Activated naive CD8-positive, alpha-beta T cell treated with anti-CD3 and anti-CD28 coated beads for 36 hours (primary cell): ENCODE measurements at regions not wholly inside any gene's neighbourhood (a gene's known extent, or its start where the extent isn't known, plus 50 kb on each side); places are given as distances from the start of the nearest gene placed in this dataset.
A peak's percentile ranks its signal among the peaks of the same experiment; 100 is the strongest.

ENCODE experiments used
- DNase-seq: peaks from one replicate; pipeline ENCODE4 v3.0.0; 2021
- H3K27ac Mint-ChIP-seq: one replicate; pipeline ENCODE4 v1.8.0; 2022; ENCODE audit warnings: mild to moderate bottlenecking, moderate library complexity, mixed read lengths
- H3K27me3 Mint-ChIP-seq: one replicate; pipeline ENCODE4 v1.8.0; 2022; ENCODE audit warnings: mild to moderate bottlenecking, mixed read lengths
- H3K36me3 Mint-ChIP-seq: one replicate; pipeline ENCODE4 v1.8.0; 2021; ENCODE audit warnings: mild to moderate bottlenecking, mixed read lengths
- H3K4me1 Mint-ChIP-seq: one replicate; pipeline ENCODE4 v1.8.0; 2021; ENCODE audit warnings: mixed read lengths
- H3K4me3 Mint-ChIP-seq: one replicate; pipeline ENCODE4 v1.8.0; 2022; ENCODE audit warnings: mild to moderate bottlenecking, moderate library complexity, mixed read lengths
- H3K9me3 Mint-ChIP-seq: one replicate; pipeline ENCODE4 v1.8.0; 2022; ENCODE audit warnings: mixed read lengths

DNA sequence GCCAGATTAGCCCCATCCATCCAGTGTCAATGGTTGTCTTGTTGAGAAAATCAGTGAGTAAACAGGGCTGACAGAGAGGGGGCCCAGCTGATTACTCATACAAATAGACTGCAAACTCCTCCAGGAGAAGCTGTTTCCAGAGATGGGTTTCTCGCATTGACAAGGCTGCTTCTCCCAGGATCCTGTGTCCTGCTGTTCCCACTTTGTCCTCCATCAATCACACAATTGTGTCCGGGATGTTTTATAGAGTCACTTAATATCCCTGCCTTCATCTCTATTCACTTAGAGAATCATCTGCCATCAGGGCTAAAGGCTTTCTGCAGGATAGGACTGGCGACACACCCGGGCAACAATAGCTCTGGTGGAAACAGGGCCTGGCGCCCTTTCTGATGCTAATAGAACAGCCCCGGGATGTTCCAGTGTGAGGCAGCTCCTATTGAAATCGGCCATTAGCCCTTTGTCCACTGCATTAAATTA is 71.7 kb upstream of the TBCA start:
- peaks cover 13% of the 10 kb centered on the region for H3K4me1 Mint-ChIP-seq
- H3K27me3 Mint-ChIP-seq, result peaks cover 30% of the 10 kb centered on the region

GRCh38 chr5:77847129-77847460 is 71.0 kb upstream of the TBCA start:
- no peak for DNase-seq
- peaks cover 11% of the 10 kb centered on the region for H3K4me1 Mint-ChIP-seq
- no peak overlapping the region for H3K4me3 Mint-ChIP-seq
- peaks cover 37% of the 10 kb centered on the region for H3K27me3 Mint-ChIP-seq
- H3K36me3 Mint-ChIP-seq, result no peaks in the 10 kb centered on the region
- no peak overlapping the region for H3K27ac Mint-ChIP-seq
- H3K9me3 Mint-ChIP-seq, result peaks cover 3% of the 10 kb centered on the region

More for the DNA sequence above, 71.7 kb upstream of the TBCA start:
- no peak overlapping the region for H3K27ac Mint-ChIP-seq
- no peak for DNase-seq
- H3K36me3 Mint-ChIP-seq, result no peaks in the 10 kb centered on the region
- peaks cover 3% of the 10 kb centered on the region for H3K9me3 Mint-ChIP-seq
- no peak overlapping the region for H3K4me3 Mint-ChIP-seq

DNA sequence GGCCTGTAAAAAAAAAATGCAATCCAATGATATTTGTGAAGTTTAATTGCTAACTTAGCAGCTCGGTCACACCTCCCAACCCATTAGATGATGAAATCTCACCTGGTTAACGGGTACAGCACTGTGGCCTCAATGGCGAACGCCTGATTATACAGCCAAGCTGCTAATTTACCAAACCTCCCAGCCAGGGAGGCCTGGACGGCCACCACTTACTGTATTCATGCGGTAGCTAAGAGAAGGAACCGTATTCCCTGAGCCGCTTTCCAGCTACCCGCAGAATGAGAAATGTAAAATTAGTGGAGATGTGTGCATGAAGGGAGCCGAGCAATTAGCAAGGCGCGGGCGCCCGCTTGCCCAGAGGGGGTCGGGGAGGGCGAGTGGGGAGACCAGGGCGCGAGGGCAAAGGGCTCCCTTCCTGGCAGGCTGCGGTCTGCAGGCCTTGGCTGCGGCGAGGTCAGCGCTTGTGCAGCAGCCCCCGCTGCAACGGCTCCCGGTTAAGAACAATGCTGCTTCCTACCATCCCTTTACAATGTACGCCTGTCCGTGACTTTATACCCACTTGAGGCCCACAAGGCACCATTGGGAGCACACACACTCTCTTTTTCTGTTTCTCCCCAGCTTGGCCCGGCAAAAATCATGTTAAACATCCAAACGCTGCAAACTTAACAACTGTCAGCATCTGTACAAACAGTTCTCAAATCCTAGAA is 70.4 kb upstream of the TBCA start:
- peaks cover 40% of the 10 kb centered on the region for H3K27me3 Mint-ChIP-seq
- no peaks in the 10 kb centered on the region for H3K36me3 Mint-ChIP-seq
- no peak overlapping the region for H3K27ac Mint-ChIP-seq
- peaks cover 10% of the 10 kb centered on the region for H3K4me1 Mint-ChIP-seq
- H3K9me3 Mint-ChIP-seq, result peaks cover 3% of the 10 kb centered on the region
- no peak for DNase-seq
- no peak overlapping the region for H3K4me3 Mint-ChIP-seq

DNA sequence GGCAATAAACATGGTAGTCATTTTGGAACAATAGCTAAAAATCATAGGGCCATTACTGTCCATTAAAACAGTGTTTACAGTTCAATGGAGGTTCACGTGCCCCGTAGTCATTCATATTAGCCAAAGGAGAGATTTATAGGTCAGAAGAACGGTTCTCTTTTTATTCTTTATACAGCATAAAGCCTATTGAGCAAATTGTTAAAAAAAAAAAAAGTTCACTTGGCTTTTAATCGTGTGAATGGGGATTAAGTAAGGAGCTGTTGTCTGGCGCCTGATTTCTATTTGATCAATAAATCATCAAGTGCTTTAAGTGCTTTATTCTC is 69.1 kb upstream of the TBCA start:
- H3K27me3 Mint-ChIP-seq, result peaks cover 43% of the 10 kb centered on the region
- H3K27ac Mint-ChIP-seq, result no peak overlapping the region
- H3K4me1 Mint-ChIP-seq, result peaks cover 7% of the 10 kb centered on the region
- no peak for DNase-seq
- no peaks in the 10 kb centered on the region for H3K9me3 Mint-ChIP-seq
- peak overlapping the region; percentile 55 for H3K4me3 Mint-ChIP-seq
- H3K36me3 Mint-ChIP-seq, result no peaks in the 10 kb centered on the region

DNA sequence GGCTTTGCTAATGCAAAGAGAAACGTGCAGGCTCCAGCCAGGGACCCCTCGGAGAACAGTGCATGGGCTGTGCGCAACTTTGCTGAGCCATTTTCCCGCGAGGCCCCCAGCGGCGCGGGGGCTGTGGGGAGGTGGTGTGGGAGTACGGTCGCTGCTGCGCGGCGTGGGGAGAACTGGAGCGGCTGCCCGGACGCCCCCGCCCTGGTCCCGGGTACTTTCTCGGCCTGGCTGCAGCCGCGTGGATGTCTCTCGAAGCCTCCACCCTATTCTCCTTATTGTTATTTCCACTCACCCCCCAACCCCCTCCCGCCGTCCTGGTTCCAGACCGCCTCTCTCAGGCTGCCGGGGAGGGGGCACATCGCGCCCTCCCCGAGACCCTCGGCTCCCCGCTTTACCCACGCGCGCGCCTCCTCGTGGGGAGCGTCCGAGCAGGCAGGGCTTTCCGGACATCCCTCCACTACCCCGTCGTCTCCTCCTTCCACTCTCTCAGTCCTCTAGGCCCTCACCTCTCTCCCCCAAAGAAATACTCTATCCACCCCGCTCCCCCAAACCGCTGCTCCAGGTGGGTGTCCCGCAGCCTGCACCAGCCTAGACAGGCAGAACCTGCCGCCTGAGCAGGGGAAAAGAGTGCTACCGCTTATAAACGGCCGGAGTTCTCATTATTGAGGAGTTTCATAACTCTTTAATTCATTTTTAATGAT is 68.6 kb upstream of the TBCA start:
- Mint-ChIP-seq H3K27ac (no peak overlapping the region), H3K9me3 (no peaks in the 10 kb centered on the region), H3K4me1 (peaks cover 7% of the 10 kb centered on the region), H3K4me3 (peak overlapping the region; percentile 55), H3K27me3 (peaks cover 43% of the 10 kb centered on the region), H3K36me3 (no peaks in the 10 kb centered on the region)
- no peak for DNase-seq

DNA sequence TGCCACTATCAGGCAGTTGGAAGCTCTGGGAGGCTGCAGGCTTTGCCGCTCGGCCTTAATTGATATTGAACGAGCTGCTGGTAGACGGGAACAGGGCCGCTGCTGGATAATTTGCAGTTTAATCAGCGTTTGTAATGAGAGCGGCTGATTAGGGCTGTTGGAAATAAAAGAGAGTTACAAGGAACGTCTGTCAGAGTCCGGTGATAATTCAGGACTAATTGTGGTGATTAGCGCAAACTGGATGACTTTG is 68.2 kb upstream of the TBCA start:
- H3K9me3 Mint-ChIP-seq, result no peaks in the 10 kb centered on the region
- H3K4me1 Mint-ChIP-seq, result peaks cover 7% of the 10 kb centered on the region
- no peak overlapping the region for H3K27ac Mint-ChIP-seq
- DNase-seq, result no peak
- H3K36me3 Mint-ChIP-seq, result no peaks in the 10 kb centered on the region
- H3K4me3 Mint-ChIP-seq, result peak overlapping the region; percentile 55
- H3K27me3 Mint-ChIP-seq, result peaks cover 43% of the 10 kb centered on the region

- H3K27ac Mint-ChIP-seq, result no peak overlapping the region
- H3K4me3 Mint-ChIP-seq, result peak overlapping the region; percentile 55
- H3K4me1 Mint-ChIP-seq, result peaks cover 7% of the 10 kb centered on the region
- H3K9me3 Mint-ChIP-seq, result no peaks in the 10 kb centered on the region
- H3K36me3 Mint-ChIP-seq, result no peaks in the 10 kb centered on the region
- no peak for DNase-seq
- H3K27me3 Mint-ChIP-seq, result peaks cover 43% of the 10 kb centered on the region
Observed at GRCh38 chr5:77843570-77844372, 67.6 kb upstream of the TBCA start.

DNA sequence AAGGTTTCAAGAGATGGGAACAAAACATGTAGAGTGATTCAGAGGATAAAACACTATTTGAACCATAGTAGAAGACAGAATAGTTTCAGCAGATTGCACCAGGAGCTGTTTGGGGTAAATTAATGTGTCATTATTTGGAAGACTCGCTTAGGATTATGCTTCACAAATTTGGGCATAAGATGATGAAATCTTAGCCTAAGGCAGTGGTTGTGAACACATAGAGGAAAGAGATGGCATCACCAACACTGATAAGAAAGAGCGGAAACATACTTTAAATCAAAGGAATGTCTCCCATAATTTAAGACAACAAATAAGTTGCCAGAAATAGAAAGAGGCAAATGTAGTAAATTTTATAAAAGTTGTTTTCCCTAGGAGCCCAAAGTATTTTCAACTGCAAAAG is 66.1 kb upstream of the TBCA start:
- no peak overlapping the region for H3K27ac Mint-ChIP-seq
- H3K4me3 Mint-ChIP-seq, result no peak overlapping the region
- H3K4me1 Mint-ChIP-seq, result peaks cover 7% of the 10 kb centered on the region
- no peaks in the 10 kb centered on the region for H3K9me3 Mint-ChIP-seq
- DNase-seq, result no peak
- H3K36me3 Mint-ChIP-seq, result no peaks in the 10 kb centered on the region
- H3K27me3 Mint-ChIP-seq, result peaks cover 43% of the 10 kb centered on the region

- Mint-ChIP-seq H3K36me3 (no peaks in the 10 kb centered on the region), H3K4me1 (peaks cover 7% of the 10 kb centered on the region), H3K27ac (no peak overlapping the region), H3K9me3 (no peaks in the 10 kb centered on the region), H3K27me3 (peaks cover 43% of the 10 kb centered on the region), H3K4me3 (no peak overlapping the region)
- DNase-seq, result no peak
Observed at GRCh38 chr5:77841616-77842015, 65.5 kb upstream of the TBCA start.

DNA sequence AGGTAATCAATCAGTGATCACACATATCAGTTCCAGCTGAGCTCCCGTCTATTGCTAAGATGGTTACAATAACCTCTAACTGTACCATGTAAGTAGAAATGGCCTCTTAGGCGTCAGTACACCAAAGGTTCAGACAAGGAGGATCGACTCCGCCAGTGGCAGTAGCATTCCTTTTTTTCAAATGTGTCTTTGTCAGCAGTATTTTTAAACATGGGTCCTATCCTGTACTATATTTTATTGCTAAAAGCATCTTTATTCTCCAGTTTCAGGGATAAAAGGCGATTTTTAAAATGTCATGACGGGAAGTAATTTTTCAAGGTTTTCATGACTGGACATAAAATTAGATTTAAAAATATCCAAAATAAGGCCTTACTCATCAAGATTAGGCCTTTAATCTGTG is 64.8 kb upstream of the TBCA start:
- no peak for DNase-seq
- Mint-ChIP-seq H3K4me1 (peaks cover 7% of the 10 kb centered on the region), H3K36me3 (no peaks in the 10 kb centered on the region), H3K9me3 (no peaks in the 10 kb centered on the region), H3K4me3 (no peak overlapping the region), H3K27ac (no peak overlapping the region), H3K27me3 (peaks cover 43% of the 10 kb centered on the region)

GRCh38 chr5:77839691-77840090 is 63.6 kb upstream of the TBCA start:
- no peaks in the 10 kb centered on the region for H3K9me3 Mint-ChIP-seq
- H3K27ac Mint-ChIP-seq, result no peak overlapping the region
- H3K36me3 Mint-ChIP-seq, result no peaks in the 10 kb centered on the region
- peaks cover 32% of the 10 kb centered on the region for H3K27me3 Mint-ChIP-seq
- no peak for DNase-seq
- peaks cover 3% of the 10 kb centered on the region for H3K4me1 Mint-ChIP-seq
- no peak overlapping the region for H3K4me3 Mint-ChIP-seq

DNA sequence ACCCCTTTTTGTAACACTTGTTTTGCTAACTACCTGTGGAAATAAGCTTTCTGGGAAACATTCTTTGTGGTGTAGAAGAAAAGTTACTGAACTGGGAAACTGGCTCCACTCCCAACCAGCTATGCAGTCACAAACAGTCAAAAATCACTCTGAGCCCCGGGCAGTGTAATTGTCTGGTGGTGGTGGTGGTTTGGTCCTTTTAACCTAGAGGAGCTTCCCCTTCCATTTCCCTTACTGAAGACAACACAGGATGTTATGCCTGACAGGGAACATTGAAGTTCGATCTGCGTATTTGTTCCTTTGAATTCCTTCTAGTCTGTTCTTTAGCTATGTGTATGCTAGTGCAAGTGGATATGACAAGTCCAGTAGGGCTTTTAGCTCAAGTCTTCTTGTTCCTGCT is 56.8 kb upstream of the TBCA start:
- no peaks in the 10 kb centered on the region for H3K4me1 Mint-ChIP-seq
- H3K27ac Mint-ChIP-seq, result no peak overlapping the region
- no peaks in the 10 kb centered on the region for H3K9me3 Mint-ChIP-seq
- DNase-seq, result no peak
- H3K4me3 Mint-ChIP-seq, result no peak overlapping the region
- peaks cover 7% of the 10 kb centered on the region for H3K27me3 Mint-ChIP-seq
- H3K36me3 Mint-ChIP-seq, result no peaks in the 10 kb centered on the region

GRCh38 chr5:77832166-77832770 is 56.1 kb upstream of the TBCA start:
- Mint-ChIP-seq H3K4me1 (no peaks in the 10 kb centered on the region), H3K36me3 (no peaks in the 10 kb centered on the region), H3K9me3 (no peaks in the 10 kb centered on the region), H3K27ac (no peak overlapping the region), H3K4me3 (no peak overlapping the region), H3K27me3 (peaks cover 10% of the 10 kb centered on the region)
- DNase-seq, result no peak

DNA sequence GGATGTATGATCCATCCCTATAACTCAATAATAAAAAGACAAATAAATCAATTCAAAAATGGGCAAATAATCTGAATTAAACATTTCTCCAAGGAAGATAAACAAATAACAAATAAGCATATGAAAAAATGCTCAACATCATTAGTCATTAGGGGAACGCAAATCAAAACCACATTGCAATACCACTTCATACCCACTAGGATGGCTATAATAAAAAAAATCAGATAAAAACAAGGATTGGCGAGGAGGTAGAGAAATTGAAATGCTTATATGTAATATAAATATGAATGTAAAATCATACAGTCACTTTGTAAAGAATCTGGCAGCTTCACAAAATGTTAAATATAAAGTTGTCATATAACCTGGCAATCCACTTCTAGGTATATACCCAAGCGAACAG is 52.3 kb upstream of the TBCA start:
- peaks cover 17% of the 10 kb centered on the region for H3K27me3 Mint-ChIP-seq
- no peaks in the 10 kb centered on the region for H3K4me1 Mint-ChIP-seq
- H3K27ac Mint-ChIP-seq, result no peak overlapping the region

More for the DNA sequence above, 52.3 kb upstream of the TBCA start:
- Mint-ChIP-seq H3K4me3 (no peak overlapping the region), H3K9me3 (no peaks in the 10 kb centered on the region), H3K36me3 (no peaks in the 10 kb centered on the region)
- no peak for DNase-seq
